ENCODE measurements at regions not wholly inside any gene's neighbourhood (a gene's known extent, or its start where the extent isn't known, plus 50 kb on each side); places are given as distances from the start of the nearest gene placed in this dataset.

DNA sequence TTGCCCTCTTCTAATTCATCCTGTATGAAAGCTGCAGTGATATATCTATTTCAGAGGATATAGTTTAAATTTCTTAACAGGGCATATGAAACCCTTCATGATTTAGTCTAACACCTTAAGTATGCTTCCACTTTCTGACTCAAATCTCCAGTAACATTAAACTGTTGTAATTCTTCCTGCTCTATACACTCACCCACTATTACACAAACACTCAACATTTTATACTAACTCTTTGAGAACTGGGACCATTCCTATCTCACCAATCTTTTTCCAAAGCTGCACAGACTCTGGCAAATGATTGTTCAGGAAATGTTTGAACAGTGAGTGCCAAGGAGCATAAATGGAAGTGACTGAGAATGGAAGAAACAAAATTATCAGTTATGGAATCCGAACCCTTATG is 560.4 kb upstream of the DPPA4 start:
- TF ChIP-seq POLR2AphosphoS5 (IDR thresholded peaks at IDR 0.05; ENCODE audit: low read depth, low read length) (no peak), POLR2A (IDR thresholded peaks at IDR 0.05; ENCODE audit: low read depth, low read length) (no peak), TAF1 (IDR thresholded peaks at IDR 0.05; ENCODE audit: borderline replicate concordance, low read depth, low read length) (no peak)

Data from GM12892 (cell line).